ENCODE measurements at regions not wholly inside any gene's neighbourhood (a gene's known extent, or its start where the extent isn't known, plus 50 kb on each side); places are given as distances from the start of the nearest gene placed in this dataset.
"Not testable (repeated sequence)": the region's sequence is repeated elsewhere in the genome, so short reads cannot be mapped to it uniquely, and the experiment has no call there.

- H3K4me3 ChIP-seq: no peak overlapping the region
- H3K4me1 ChIP-seq: no peaks in the 10 kb centered on the region
- intact Hi-C loops (cut with DNase I): no loop called here
- ATAC-seq: peak; percentile 73
- no peaks in the 10 kb centered on the region for H3K36me3 ChIP-seq
- TF ChIP-seq CTCF (IDR thresholded peaks at IDR 0.05): no peak
- H3K27ac ChIP-seq: peak overlapping the region in 1 of 2 donors; percentile 45
- no peak for DNase-seq
- no peaks in the 10 kb centered on the region for H3K27me3 ChIP-seq
- no peaks in the 10 kb centered on the region for H3K9me3 ChIP-seq
Observed at GRCh38 chr11:19419021-19419750, 178.4 kb upstream of the E2F8 start.

GRCh38 chr11:19418221-19418620 is 177.5 kb upstream of the E2F8 start:
- Histone ChIP-seq H3K4me3 (no peak overlapping the region), H3K9me3 (no peaks in the 10 kb centered on the region), H3K27me3 (no peaks in the 10 kb centered on the region), H3K27ac (no peak overlapping the region), H3K36me3 (no peaks in the 10 kb centered on the region), H3K4me1 (no peaks in the 10 kb centered on the region)
- DNase-seq: no peak
- no peak for ATAC-seq
- intact Hi-C loops (cut with DNase I): no loop called here
- no peak for TF ChIP-seq CTCF (IDR thresholded peaks at IDR 0.05)

GRCh38 chr11:19412070-19412469 is 171.3 kb upstream of the E2F8 start:
- ATAC-seq; H3K9me3 ChIP-seq; intact Hi-C loops (cut with DNase I): not testable (repeated sequence)

GRCh38 chr11:19410032-19410431 is 169.3 kb upstream of the E2F8 start:
- intact Hi-C loops (cut with DNase I): no loop called here
- no peak for TF ChIP-seq CTCF (IDR thresholded peaks at IDR 0.05)
- H3K4me3 ChIP-seq: no peak overlapping the region

More at GRCh38 chr11:19412070-19412469, 171.3 kb upstream of the E2F8 start:
- not testable (repeated sequence) for H3K4me3 ChIP-seq, H3K4me1 ChIP-seq, H3K36me3 ChIP-seq, DNase-seq, H3K27ac ChIP-seq, H3K27me3 ChIP-seq

GRCh38 chr11:19409307-19409706 is 168.6 kb upstream of the E2F8 start:
- H3K27ac ChIP-seq: no peak overlapping the region
- H3K9me3 ChIP-seq: no peaks in the 10 kb centered on the region
- no peaks in the 10 kb centered on the region for H3K27me3 ChIP-seq
- no peaks in the 10 kb centered on the region for H3K4me1 ChIP-seq
- TF ChIP-seq CTCF (IDR thresholded peaks at IDR 0.05): no peak
- no peaks in the 10 kb centered on the region for H3K36me3 ChIP-seq
- H3K4me3 ChIP-seq: no peak overlapping the region
- DNase-seq (no peak), ATAC-seq (no peak)
- intact Hi-C loops (cut with DNase I): no loop called here

More at GRCh38 chr11:19410032-19410431, 169.3 kb upstream of the E2F8 start:
- no peak for DNase-seq
- Histone ChIP-seq H3K36me3 (no peaks in the 10 kb centered on the region), H3K9me3 (no peaks in the 10 kb centered on the region), H3K27ac (no peak overlapping the region), H3K27me3 (no peaks in the 10 kb centered on the region), H3K4me1 (no peaks in the 10 kb centered on the region)
- no peak for ATAC-seq

All from left lung (tissue), 4 donors.